HK-2 (cell line): ENCODE measurements at regions not wholly inside any gene's neighbourhood (a gene's known extent, or its start where the extent isn't known, plus 50 kb on each side); places are given as distances from the start of the nearest gene placed in this dataset.

Source experiments
- DNase-seq: peaks from one replicate; pipeline ENCODE4 v3.0.0-alpha.2; 2018; ENCODE audit not compliant: unreplicated experiment

DNA sequence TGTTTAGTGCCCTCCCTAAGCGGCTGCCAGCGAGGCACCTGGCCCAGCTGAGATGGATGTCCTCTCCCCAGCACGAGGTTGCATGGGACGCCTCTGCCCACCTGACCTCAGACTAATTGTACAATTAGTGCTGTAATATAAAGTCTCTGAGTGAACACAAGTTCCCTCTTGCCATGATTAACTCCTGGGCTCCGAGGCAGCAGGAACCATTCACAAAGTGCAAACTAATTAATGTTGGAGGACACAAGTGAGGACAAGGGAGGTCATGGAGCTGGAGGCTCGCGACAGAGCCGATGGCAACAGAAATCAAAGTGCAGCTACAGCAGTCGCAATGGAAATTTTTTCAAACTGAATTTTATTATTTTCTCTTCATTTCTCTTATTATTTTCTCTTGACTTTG is 156.6 kb upstream of the ADARB2 start:
- DNase-seq, result no peak

GRCh38 chr10:1886039-1886438 is 148.7 kb upstream of the ADARB2 start:
- no peak for DNase-seq

- no peak for DNase-seq
Observed at GRCh38 chr10:1882728-1883127, 145.4 kb upstream of the ADARB2 start.

- DNase-seq, result no peak
Observed at GRCh38 chr10:1882180-1882579, 144.9 kb upstream of the ADARB2 start.

DNA sequence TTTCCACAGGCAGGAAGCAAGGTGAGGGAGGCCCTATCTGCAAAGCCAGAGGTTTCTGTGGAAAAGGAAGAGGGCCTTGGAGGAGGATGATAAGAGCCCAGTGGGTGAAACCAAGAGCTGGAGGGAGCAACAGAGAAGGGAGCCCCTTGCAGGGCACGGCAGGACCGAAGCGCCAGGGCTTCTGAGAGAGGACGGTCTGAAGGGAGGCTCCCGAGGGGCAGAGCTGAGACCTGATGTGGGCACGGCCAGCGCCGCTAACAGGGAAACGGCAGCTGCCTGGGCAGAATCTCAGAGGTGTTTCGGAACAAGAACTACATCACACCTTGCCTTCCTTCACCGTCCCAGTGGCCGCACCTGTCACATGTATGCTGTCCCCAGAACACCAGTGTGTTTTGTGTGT is 144.3 kb upstream of the ADARB2 start:
- no peak for DNase-seq

DNA sequence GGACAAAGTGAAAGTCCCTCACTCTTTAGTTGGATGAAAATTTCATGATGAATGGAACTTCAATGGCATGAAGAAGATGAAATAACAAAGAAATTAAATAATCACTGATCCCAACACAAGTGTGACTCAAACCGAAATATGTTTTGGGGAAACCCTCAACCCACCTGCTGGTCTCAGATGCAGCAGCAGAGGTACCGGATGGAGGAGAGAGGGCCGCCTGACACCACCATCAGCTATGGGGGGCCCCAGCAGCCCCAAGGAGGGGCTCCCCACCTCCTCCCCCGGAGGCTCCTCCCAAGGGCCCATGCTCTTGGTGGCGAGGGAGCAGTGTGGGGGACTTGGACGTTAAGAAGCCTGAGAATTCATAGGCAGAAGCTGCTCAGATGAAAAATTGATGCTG is 137.2 kb upstream of the ADARB2 start:
- no peak for DNase-seq

GRCh38 chr10:1873661-1874315 is 136.5 kb upstream of the ADARB2 start:
- no peak for DNase-seq

DNA sequence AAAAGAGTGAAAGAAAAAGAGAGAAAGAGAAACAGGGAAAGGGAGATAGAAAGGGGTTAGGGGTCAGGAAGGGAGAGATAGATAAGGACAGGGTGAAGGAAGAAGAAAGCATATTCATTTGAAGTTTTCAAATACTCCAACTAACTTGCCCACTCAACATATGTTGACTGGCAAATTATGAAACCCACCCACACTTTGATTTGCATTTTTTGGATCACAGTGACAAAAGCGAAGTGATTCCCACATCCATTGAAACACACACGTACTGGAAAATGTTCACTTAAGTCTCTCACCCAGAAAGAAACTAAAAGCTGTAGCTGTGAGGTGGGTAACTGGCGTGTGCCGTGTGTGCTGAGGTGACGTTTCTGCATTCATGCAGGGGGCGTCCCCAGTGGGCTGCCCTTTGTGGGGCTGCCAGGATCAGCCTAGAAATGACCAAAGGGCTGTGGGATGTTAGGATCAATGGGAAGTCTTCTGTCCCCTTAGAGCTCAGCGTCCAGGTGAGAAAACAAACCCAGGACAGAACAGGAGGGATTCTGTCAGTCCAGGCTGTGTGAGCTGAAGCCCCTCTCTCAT is 134.9 kb upstream of the ADARB2 start:
- DNase-seq, result no peak

GRCh38 chr10:1870491-1870890 is 133.2 kb upstream of the ADARB2 start:
- DNase-seq, result no peak

- no peak for DNase-seq
Observed at GRCh38 chr10:1869861-1870260, 132.5 kb upstream of the ADARB2 start.

DNA sequence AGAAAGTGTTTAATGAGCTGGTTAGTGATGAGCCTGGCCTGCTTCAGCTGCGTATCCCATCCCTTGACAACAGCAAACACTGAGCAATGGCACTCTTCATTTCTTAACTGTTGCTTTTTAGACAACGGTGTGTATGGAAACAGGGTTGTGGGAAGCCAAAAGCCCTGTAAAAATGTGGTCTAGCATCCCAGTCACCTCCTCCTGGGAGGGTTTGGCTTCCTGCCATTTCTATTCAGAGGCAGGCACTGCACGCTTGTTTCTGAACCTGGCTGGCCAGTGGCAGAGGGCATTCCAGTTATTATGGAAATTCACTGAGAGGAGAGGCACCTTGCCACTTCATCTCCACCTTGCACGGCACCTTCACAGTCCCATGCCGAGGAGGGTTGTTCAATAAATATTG is 123.0 kb upstream of the ADARB2 start:
- DNase-seq, result no peak

GRCh38 chr10:1858547-1858946 is 121.2 kb upstream of the ADARB2 start:
- DNase-seq, result no peak

GRCh38 chr10:1858048-1858447 is 120.7 kb upstream of the ADARB2 start:
- no peak for DNase-seq

GRCh38 chr10:1855911-1856310 is 118.6 kb upstream of the ADARB2 start:
- no peak for DNase-seq

DNA sequence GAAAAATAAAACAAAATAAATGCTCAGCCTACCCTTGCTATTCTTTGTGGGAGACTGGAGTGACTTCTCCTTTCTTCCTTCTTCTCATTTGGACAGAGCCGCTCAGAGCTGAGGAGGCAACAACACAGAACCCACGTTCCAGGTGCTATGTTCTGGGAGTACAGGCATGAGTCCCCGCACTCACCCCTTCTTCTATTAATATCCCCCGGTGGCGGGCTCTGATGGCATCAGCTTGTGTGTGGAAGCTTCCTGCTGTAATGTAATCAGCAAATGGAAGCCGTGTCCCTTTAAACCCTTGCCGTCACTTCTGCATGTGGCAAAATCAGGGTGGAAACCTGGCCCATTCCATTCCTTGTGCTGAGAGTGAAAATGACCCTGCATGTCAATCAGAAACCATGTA is 116.9 kb upstream of the ADARB2 start:
- DNase-seq, result no peak

DNA sequence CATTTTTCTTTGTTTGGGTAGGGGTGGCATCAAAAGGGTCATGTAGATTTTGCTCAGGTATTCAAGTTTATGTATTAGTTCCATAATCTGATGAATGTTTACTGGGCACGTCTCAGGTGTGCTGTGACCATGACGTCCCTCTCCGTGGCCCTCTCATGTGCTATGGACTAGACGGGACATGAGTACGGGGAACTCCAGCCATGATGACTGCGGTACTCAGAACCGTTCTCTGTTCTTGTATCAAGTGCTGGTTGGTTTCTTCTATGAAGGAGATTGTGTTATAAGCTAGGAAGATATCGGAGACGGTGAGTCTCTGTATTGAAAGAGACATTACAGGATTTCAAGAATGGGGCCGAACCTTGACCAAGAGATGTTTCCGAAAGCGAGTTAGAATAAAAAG is 116.5 kb upstream of the ADARB2 start:
- no peak for DNase-seq

GRCh38 chr10:1852841-1853240 is 115.5 kb upstream of the ADARB2 start:
- no peak for DNase-seq

GRCh38 chr10:1851762-1852161 is 114.4 kb upstream of the ADARB2 start:
- DNase-seq, result no peak

- DNase-seq, result no peak
Observed at GRCh38 chr10:1850971-1851527, 113.7 kb upstream of the ADARB2 start.

GRCh38 chr10:1847361-1847760 is 110.0 kb upstream of the ADARB2 start:
- no peak for DNase-seq

- DNase-seq, result no peak
Observed at GRCh38 chr10:1846032-1846431, 108.7 kb upstream of the ADARB2 start.

- DNase-seq, result no peak
Observed at GRCh38 chr10:1841759-1842158, 104.4 kb upstream of the ADARB2 start.

DNA sequence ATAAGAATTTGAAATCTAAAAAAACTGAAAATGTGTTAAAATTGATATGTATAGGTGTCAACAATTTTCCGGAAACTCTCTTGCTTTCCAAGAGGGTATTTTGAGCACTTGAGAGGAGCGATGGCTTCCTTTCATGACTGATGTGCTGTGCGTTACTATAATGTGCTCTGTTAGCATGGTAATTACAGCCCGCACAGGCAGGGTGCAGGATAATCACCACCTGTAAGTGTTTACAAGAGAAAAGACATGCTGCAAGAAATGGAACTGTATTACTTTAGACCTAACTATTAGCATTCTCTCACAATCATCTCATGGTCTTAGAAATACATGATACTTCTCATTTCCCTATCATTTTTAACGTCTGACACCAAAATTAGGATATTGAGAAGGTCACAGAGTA is 92.4 kb upstream of the ADARB2 start:
- no peak for DNase-seq

GRCh38 chr10:1824928-1825327 is 87.6 kb upstream of the ADARB2 start:
- DNase-seq, result no peak
